ENCODE measurements at regions not wholly inside any gene's neighbourhood (a gene's known extent, or its start where the extent isn't known, plus 50 kb on each side); places are given as distances from the start of the nearest gene placed in this dataset.

GRCh38 chr3:5572168-5572567 lies 384.7 kb downstream of the EDEM1 start:
- TF ChIP-seq EP300 (IDR thresholded peaks at IDR 0.05) (no peak), POLR2A (IDR thresholded peaks at IDR 0.05) (no peak), CTCF (IDR thresholded peaks at IDR 0.05) (no peak)
